Endodermal cell (in vitro differentiated cells): ENCODE measurements at regions not wholly inside any gene's neighbourhood (a gene's known extent, or its start where the extent isn't known, plus 50 kb on each side); places are given as distances from the start of the nearest gene placed in this dataset.

Source experiments
- DNase-seq: peaks from one replicate; pipeline ENCODE4 v3.0.0-alpha.2; 2017
- H3K27ac ChIP-seq: 2 replicates; pipeline ENCODE4 v1.5.1; 2013; ENCODE audit warnings: mild to moderate bottlenecking, low read depth, low read length, moderate library complexity
- H3K27me3 ChIP-seq: 2 replicates; pipeline ENCODE4 v1.6.1; 2013; ENCODE audit warnings: mild to moderate bottlenecking, low read length, moderate library complexity; ENCODE audit not compliant: insufficient read depth, control insufficient read depth, poor library complexity, severe bottlenecking
- H3K36me3 ChIP-seq: 2 replicates; pipeline ENCODE4 v1.7.0; 2013; ENCODE audit warnings: mild to moderate bottlenecking, low read length, moderate library complexity; ENCODE audit not compliant: control insufficient read depth, insufficient read depth
- H3K4me1 ChIP-seq: one replicate; pipeline ENCODE4 v1.7.0; 2013; ENCODE audit warnings: low read length; ENCODE audit not compliant: control insufficient read depth, insufficient read depth
- H3K4me3 ChIP-seq: 2 replicates; pipeline ENCODE4 v1.5.1; 2013; ENCODE audit warnings: mild to moderate bottlenecking, low read length, moderate library complexity
- H3K9ac ChIP-seq: 2 replicates; pipeline ENCODE4 v1.6.1; 2013; ENCODE audit warnings: mild to moderate bottlenecking, low read length, moderate library complexity; ENCODE audit not compliant: poor library complexity, severe bottlenecking; ENCODE audit errors: extremely low read depth
- H3K9me3 ChIP-seq: 2 replicates; pipeline ENCODE4 v1.6.1; 2013; ENCODE audit warnings: mild to moderate bottlenecking, low read length, moderate library complexity; ENCODE audit not compliant: control insufficient read depth
- H3K27ac Mint-ChIP-seq: 2 replicates; pipeline ENCODE4 v1.8.0; 2020; ENCODE audit warnings: mixed read lengths
- H3K27me3 Mint-ChIP-seq: 2 replicates; pipeline ENCODE4 v1.8.0; 2021; ENCODE audit warnings: mild to moderate bottlenecking, mixed read lengths; ENCODE audit not compliant: insufficient read depth
- H3K36me3 Mint-ChIP-seq: 2 replicates; pipeline ENCODE4 v1.8.0; 2020; ENCODE audit warnings: low read depth, mixed read lengths
- H3K4me1 Mint-ChIP-seq: 2 replicates; pipeline ENCODE4 v1.8.0; 2020; ENCODE audit warnings: mixed read lengths
- H3K4me3 Mint-ChIP-seq: 2 replicates; pipeline ENCODE4 v1.8.0; 2020; ENCODE audit warnings: mild to moderate bottlenecking, moderate library complexity, mixed read lengths
- H3K9me3 Mint-ChIP-seq: 2 replicates; pipeline ENCODE4 v1.8.0; 2020; ENCODE audit warnings: mild to moderate bottlenecking, mixed read lengths
- WGBS, 2 experiments: methylation state at CpG; one replicate each; pipeline versions ENCODE4 v1.1.5 to v1.1.7; 2013; ENCODE audit warnings: missing lambda C conversion rate in 2 of 2, mixed read lengths in 1 of 2; ENCODE audit not compliant: insufficient coverage in 1 of 2, insufficient read length in 1 of 2; 5-methylcytosine and 5-hydroxymethylcytosine counted together
- TF ChIP-seq, protein P1 (sequence below): fragments of 200-600 bp; sonication (generic); conservative IDR thresholded peaks from 2 replicates; pipeline ENCODE4 v1.5.0; 2021; ENCODE audit warnings: antibody characterized with exemption, mild to moderate bottlenecking

DNA sequence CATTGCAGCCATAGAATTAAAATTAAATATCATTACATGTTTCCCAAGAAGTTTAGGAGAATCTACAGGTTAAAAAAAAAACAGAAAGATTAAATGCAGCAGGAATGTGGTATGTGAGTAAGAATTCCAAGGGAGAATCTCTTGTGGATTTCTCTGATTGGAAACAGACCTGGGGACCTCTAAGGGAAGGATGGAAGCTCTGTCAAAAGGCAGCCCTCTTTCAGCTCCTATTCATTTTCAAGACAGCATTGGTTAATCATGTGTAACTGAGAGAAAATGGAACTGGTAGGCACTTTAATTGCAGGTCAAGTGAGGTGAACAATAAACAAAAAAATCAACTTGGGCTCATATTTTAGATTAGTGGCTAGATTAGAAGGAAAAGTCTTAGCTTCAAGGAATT is 81.4 kb upstream of the MTPN start:
- H3K27me3 ChIP-seq: no peaks in the 10 kb centered on the region
- H3K4me3 Mint-ChIP-seq: no peak overlapping the region
- DNase-seq: no peak
- H3K36me3 ChIP-seq: no peaks in the 10 kb centered on the region
- no peak overlapping the region for H3K27ac ChIP-seq
- TF ChIP-seq, protein P1, sequence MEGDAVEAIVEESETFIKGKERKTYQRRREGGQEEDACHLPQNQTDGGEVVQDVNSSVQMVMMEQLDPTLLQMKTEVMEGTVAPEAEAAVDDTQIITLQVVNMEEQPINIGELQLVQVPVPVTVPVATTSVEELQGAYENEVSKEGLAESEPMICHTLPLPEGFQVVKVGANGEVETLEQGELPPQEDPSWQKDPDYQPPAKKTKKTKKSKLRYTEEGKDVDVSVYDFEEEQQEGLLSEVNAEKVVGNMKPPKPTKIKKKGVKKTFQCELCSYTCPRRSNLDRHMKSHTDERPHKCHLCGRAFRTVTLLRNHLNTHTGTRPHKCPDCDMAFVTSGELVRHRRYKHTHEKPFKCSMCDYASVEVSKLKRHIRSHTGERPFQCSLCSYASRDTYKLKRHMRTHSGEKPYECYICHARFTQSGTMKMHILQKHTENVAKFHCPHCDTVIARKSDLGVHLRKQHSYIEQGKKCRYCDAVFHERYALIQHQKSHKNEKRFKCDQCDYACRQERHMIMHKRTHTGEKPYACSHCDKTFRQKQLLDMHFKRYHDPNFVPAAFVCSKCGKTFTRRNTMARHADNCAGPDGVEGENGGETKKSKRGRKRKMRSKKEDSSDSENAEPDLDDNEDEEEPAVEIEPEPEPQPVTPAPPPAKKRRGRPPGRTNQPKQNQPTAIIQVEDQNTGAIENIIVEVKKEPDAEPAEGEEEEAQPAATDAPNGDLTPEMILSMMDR: no peak
- H3K4me1 ChIP-seq: no peaks in the 10 kb centered on the region
- no peaks in the 10 kb centered on the region for H3K36me3 Mint-ChIP-seq
- no peak overlapping the region for H3K27ac Mint-ChIP-seq
- H3K9me3 Mint-ChIP-seq: no peaks in the 10 kb centered on the region
- no peaks in the 10 kb centered on the region for H3K27me3 Mint-ChIP-seq
- no peak overlapping the region for H3K4me3 ChIP-seq
- no peaks in the 10 kb centered on the region for H3K9me3 ChIP-seq
- H3K9ac ChIP-seq: no peak overlapping the region
- peaks cover 12% of the 10 kb centered on the region for H3K4me1 Mint-ChIP-seq

DNA sequence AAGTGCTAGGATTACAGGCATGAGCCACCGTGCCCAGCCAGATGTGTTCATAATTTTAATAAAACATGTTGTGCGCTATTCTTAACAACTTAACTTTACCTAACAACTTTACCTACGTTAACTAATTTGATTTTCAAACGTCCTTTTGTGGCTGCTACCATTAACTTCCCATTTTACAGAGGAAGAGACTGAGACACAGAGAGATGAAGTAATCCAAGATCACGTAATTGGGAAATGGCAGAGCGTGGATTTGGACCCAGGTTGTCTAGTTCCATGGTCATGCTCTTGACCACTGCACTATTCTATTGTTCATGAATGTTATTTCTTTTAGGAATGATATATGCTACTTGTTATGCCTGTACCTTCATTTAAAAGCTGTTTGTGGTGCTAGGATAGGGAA is 80.3 kb upstream of the MTPN start:
- H3K4me1 Mint-ChIP-seq: peaks cover 8% of the 10 kb centered on the region
- no peak for DNase-seq
- no peaks in the 10 kb centered on the region for H3K36me3 ChIP-seq
- H3K27ac ChIP-seq: no peak overlapping the region
- H3K9me3 Mint-ChIP-seq: no peaks in the 10 kb centered on the region
- H3K4me1 ChIP-seq: no peaks in the 10 kb centered on the region
- H3K27me3 ChIP-seq: no peaks in the 10 kb centered on the region
- no peaks in the 10 kb centered on the region for H3K36me3 Mint-ChIP-seq
- no peak overlapping the region for H3K27ac Mint-ChIP-seq
- TF ChIP-seq, protein P1: no peak
- no peaks in the 10 kb centered on the region for H3K27me3 Mint-ChIP-seq
- H3K9me3 ChIP-seq: no peaks in the 10 kb centered on the region
- no peak overlapping the region for H3K9ac ChIP-seq
- no peak overlapping the region for H3K4me3 ChIP-seq
- WGBS, 2 experiments: 87 to 98% methylated on average over 6 of the region's 6 CpGs
- no peak overlapping the region for H3K4me3 Mint-ChIP-seq

GRCh38 chr7:136056651-136057231 is 79.6 kb upstream of the MTPN start:
- no peaks in the 10 kb centered on the region for H3K27me3 ChIP-seq

More at GRCh38 chr7:136056651-136057231, 79.6 kb upstream of the MTPN start:
- TF ChIP-seq, protein P1: no peak
- no peaks in the 10 kb centered on the region for H3K9me3 Mint-ChIP-seq
- H3K4me1 Mint-ChIP-seq: peaks cover 8% of the 10 kb centered on the region
- Histone ChIP-seq H3K36me3 (no peaks in the 10 kb centered on the region), H3K4me1 (no peaks in the 10 kb centered on the region), H3K4me3 (no peak overlapping the region), H3K27ac (no peak overlapping the region), H3K9ac (no peak overlapping the region), H3K9me3 (no peaks in the 10 kb centered on the region)
- no peaks in the 10 kb centered on the region for H3K36me3 Mint-ChIP-seq
- H3K27ac Mint-ChIP-seq: no peak overlapping the region
- H3K27me3 Mint-ChIP-seq: no peaks in the 10 kb centered on the region
- WGBS, 2 experiments: 85 to 89% methylated on average over 3 to 5 of the region's 6 CpGs
- no peak for DNase-seq
- no peak overlapping the region for H3K4me3 Mint-ChIP-seq
